NCI-H345 (cell line): ENCODE measurements at regions not wholly inside any gene's neighbourhood (a gene's known extent, or its start where the extent isn't known, plus 50 kb on each side); places are given as distances from the start of the nearest gene placed in this dataset.
"Not testable (repeated sequence)": the region's sequence is repeated elsewhere in the genome, so short reads cannot be mapped to it uniquely, and the experiment has no call there.

Experiments used
- DNase-seq: peaks from one replicate; lab custom pipeline; 2025; lab: John Stamatoyannopoulos, UW

DNA sequence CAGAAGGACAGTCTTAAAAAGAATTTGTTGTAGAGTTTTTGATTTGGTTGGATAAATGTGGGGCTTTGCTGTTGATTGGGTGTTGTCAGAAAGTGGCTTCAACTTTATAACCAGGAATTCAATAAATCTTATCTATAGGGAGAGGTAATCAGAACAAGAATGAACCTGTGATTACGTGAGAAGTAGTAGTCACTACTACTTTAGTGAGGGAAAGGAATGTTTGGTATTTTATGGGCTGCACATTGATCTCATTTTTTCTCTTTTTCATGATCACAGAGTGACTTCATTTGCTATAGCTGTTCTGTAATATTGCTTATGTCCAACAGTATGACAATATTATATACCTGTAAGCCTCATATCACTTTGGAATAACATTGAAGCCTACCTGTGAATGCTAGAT is 485.2 kb upstream of the BCHE start:
- DNase-seq = no peak

GRCh38 chr3:166307756-166308350 is 470.6 kb upstream of the BCHE start:
- DNase-seq = no peak

DNA sequence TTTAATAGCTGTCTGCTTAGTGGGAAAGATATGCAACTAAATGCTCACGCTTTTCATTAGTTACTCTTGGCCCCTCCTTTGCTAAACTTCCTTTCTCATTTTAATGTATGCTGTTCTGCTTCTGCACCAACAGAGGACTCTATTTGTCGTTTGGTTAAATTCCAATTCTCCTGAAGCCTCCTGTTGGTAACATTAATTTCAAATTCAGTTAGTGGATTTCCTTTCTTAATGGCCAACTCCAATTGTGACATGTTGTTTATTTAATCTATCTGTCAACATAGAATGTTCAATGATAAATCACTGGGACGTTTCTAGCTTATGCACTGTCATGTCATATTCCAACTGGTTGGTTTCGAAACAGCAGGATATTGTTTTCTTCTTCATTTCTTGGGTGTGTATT is 467.4 kb upstream of the BCHE start:
- no peak for DNase-seq

DNA sequence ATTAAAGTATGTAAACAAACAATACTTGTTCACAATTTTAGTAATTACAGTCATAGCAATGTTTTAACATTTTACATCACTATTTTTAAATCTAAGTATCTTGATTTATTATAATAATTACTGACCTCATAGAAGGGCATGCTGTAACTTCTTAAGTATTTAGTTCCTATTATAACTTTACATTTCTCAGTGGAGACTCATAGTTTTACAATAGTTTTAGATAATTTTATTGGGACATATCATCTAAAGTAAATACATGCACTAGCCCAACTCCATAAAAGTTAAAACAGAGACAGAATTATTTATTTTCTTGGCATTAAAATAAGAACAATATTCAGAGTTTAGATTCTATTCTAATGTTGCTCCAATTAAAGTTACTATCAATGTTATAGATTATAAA is 466.5 kb upstream of the BCHE start:
- DNase-seq = no peak

DNA sequence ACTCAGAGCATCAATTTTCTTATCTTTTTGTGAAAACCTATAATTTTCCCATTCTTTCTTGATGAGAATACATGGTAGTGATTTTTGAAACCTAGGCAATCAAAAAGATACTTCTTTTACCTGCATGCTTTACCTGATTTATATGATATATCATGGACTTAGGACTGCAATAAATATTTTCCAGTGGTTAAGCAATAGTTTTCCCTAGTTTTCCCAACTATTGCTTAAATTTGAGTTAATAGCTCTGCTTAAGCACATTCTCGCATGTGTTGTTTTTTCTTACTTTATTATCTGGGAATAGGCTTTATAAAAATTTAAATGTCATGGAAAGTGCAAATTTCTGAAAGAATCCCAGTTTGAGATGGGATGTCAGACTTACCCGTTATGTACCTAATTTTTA is 465.1 kb upstream of the BCHE start:
- DNase-seq = no peak

GRCh38 chr3:166296179-166296783 is 459.1 kb upstream of the BCHE start:
- no peak for DNase-seq

DNA sequence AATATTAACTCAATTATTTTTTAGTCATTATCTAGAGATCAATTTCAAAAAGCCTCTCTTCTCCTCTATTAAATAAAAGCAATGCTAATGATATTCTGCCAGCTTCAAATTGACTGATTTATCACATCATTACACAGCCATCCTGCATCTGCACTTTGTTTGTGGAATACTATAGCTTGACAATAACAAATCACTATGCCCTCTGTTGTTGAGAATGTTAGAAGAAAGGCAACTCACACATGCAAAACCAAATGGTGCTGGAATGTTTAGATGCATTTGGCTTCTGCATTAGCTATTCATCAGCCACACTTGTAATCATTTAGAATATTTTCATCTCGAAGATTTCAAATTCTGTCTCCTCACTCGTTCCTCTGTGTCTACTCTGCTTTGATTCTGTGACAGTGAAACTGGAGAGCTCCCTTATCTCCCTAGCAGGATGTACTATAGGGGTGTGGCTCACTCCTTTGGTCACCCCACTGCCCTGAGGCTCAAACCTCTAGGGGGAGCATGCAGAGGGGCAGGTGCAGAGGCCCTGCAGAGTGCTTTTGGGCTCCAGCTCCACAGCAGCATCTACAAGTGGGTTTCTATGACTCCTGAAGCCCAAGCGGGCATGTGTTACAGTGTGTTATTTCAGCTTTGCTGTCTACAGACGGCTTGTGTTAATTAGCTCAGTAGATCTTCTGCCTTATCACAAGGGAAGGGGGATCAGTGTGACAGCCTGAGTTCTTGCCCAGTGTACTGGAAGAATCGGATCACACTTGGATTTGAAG is 454.1 kb upstream of the BCHE start:
- DNase-seq = no peak

DNA sequence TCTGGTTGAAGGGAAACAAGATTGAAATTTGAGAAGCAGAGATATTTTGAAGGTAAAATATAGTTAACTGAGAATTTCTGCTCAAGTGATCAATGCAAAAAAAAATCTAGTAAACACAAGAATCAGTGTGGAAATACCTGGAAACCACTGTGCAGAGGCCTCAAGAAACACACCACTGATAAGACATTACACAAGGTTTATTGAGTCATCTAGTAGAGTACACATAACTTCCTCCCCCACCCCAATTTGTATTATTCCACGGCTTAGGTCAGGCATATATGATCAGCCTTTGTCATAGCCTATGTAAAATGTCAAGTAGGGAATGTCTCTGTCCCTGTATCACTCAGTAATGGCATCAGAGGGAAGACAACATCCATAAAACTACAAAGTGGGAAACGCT is 447.8 kb upstream of the BCHE start:
- DNase-seq = no peak

DNA sequence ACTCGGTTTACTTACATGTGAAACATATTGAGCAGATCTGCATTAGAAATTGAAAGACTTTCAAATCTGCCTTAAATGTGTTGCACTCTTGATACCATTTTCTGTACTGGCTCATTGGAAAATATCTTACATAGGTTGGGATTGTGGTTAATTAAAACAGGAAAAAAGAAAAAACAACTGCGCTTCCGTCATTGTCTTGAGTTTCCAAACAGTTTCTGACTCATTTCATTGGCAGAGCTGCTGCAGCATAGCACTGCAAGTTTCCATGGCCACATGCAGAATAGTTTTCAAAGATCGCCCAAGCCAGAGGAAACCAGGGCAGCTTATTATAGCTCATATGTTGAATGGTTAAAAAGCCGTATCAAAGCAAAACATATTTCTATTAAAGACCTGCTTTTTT is 446.6 kb upstream of the BCHE start:
- no peak for DNase-seq

- DNase-seq = no peak
These were observed 445.7 kb upstream of the BCHE start for GRCh38 chr3:166282931-166283330.

- DNase-seq = no peak
These were observed 442.4 kb upstream of the BCHE start for GRCh38 chr3:166279636-166280035.

DNA sequence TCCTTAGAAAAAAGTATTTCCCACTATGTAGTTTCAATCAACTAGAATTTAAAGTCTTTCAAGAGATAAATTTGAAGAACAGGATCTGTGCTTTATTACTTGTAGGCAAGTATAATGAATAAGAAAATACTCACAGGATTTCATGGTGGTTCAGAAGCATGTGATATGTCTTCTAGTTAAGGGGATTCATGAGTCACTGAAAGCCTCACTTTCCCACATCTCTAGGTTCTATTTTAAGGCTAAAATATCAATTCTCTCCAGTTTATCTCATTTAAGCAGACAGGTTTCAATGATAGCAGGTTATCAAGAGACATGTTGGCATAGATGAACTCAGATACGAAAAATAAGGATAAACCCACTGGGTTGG is 437.8 kb upstream of the BCHE start:
- DNase-seq = no peak

DNA sequence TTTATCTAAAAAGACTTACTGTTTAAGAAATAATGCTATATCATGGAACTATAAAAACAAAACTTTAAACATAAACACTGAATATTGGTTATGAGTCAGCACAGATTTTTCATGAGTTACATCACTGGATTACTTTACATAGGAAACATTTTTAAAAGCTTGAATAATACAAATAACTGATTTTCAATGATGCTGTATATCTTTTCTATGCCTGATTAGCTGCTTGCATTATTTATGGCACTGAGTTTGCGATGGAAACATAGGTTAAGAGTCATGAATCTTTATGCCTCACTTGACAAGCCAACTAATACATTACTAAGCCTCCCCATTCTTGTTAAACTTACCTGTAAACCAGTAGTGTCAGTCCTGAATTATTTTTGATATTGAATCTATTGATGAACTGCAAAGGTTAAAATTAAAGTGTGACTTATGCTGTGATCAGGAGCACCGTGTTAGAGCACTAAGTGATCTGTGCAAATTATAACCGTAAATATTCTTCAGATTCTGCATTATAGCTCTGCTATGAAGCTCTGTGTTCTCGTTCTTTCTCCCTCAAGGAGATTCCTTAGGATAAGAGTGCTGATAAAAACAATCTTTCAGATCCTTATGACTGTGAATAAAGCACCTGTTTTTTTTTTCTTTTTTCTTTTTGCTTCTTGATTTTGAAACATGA is 437.3 kb upstream of the BCHE start:
- DNase-seq = no peak

DNA sequence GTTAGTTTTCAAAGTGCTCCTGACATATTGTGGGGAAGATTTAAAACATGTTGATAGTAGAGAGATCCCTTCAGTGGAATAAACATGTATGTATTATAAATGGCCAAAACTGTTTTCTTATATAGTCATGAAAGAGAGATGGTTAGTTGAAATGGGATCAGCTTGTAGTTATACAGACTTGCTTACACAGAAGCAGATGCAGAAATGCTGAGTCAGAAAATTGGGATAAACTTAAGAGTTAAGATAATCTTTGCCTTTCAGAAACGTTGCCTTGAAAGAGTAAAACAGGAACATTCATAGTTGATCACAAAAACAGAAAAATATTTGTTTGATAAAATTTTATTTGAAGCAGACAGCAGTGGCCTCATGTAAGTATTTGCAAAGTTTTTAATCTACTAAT is 433.2 kb upstream of the BCHE start:
- DNase-seq = no peak

DNA sequence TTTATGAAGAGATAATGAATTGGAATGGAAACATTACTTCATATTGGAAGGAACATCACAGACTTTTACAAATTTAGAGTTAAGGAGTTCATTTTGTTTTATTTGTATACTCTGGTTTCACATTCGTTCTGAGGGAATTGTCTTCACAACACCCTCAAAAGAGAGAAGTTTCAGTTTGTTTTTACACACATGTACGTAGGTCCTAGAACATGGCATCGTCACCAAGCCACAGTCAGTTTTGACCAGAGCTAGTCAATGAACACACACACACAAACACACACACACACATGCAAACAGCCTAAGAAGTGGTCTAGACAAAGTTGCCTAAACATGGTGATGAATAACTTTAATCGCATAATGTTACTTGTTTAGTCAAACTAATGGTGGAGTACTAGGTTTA is 427.9 kb upstream of the BCHE start:
- DNase-seq = no peak

GRCh38 chr3:166263460-166263859 is 426.2 kb upstream of the BCHE start:
- no peak for DNase-seq

DNA sequence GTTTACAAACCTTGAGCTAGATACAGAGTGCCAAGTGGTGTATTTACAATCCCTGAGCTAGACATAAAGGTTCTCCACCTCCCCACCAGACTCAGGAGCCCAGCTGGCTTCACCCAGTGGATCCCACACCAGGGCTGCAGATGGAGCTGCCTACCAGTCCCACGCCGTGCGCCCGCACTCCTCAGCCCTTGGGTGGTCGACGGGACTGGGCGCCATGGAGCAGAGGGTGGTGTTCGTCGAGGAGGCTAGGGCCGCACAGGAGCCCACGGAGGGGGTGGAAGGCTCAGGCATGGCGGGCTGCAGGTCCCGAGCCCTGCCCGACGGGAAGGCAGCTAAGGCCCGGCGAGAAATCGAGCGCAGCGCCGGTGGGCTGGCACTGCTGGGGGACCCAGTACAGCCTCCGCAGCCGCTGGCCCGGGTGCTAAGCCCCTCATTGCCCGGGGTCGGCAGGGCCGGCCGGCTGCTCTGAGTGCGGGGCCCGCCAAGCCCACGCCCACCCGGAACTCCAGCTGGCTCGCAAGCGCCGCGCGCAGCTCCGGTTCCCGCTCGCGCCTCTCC is 421.1 kb upstream of the BCHE start:
- not testable (repeated sequence) for DNase-seq

DNA sequence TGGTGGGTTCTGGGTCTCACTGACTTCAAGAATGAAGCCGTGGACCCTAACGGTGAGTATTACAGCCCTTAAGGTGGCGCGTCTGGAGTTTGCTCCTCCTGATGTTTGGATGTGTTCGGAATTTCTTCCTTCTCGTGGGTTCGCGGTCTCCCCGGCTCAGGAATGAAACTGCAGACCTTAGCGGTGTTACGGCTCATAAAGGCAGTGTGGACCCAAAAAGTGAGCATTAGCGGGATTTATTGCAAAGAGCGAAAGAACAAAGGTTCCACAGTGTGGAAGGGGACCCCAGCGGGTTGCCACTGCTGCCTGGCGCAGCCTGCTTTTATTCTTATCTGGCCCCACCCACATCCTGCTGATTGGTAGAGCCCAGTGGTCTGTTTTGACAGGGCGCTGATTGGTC is 420.5 kb upstream of the BCHE start:
- DNase-seq = no peak

- no peak for DNase-seq
These were observed 411.6 kb upstream of the BCHE start for GRCh38 chr3:166248784-166249183.

- DNase-seq = no peak
These were observed 406.3 kb upstream of the BCHE start for GRCh38 chr3:166243511-166243910.

- no peak for DNase-seq
These were observed 385.9 kb upstream of the BCHE start for GRCh38 chr3:166223120-166223519.

DNA sequence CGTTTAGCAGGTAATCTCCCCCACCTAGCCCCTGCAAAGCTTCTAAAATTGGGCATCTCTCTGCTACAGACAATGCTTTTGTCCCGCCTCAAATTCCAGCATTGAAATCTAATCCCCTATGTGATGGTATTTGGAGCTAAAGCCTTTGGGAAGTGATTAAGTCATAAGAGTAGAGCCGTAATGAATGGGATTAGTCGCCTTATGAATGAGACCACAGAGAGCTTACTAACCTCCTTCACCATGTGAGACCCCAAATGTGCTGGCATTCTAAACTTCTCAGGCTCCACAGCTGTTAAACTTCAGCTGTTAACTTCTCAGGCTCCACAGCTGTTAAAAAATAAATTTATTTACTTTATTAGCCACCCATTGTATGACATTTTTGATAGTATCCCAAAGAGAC is 374.2 kb upstream of the BCHE start:
- DNase-seq = no peak

DNA sequence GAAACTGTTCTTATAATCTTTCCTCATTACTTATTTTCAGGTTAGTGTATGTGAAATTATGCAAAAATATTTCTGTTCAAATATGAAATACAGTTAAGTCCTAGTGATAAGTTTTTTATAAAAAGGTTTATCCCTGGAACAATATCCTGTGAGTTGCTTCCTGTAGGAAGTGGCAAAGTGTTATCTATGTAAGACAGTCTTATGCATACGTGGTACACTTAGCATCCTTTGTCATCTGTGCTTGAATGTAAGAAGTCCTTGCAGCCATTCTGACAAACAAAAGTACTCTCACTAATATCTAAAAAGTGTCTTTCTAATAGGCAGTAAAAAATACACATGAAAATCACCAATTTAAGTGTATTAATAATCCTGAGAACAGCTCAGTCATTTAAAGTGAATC is 372.5 kb upstream of the BCHE start:
- no peak for DNase-seq
